Brain microvascular endothelial cell (primary cell): ENCODE measurements at regions not wholly inside any gene's neighbourhood (a gene's known extent, or its start where the extent isn't known, plus 50 kb on each side); places are given as distances from the start of the nearest gene placed in this dataset.
A peak's percentile ranks its signal among the peaks of the same experiment; 100 is the strongest.

Source experiments
- DNase-seq: peaks from one replicate; pipeline ENCODE4 v3.0.0-alpha.2; 2020
- H3K27ac ChIP-seq: fragments of 250-450 bp; sonication (Bioruptor Pico); 2 replicates; pipeline ENCODE4 v1.5.1; 2020; ENCODE audit warnings: mild to moderate bottlenecking, moderate library complexity
- H3K27me3 ChIP-seq: fragments of 250-450 bp; sonication (Bioruptor Pico); replicated peaks from 2 replicates; pipeline ENCODE4 v1.5.1; 2020; ENCODE audit warnings: mild to moderate bottlenecking
- H3K36me3 ChIP-seq: fragments of 250-450 bp; sonication (Bioruptor Pico); replicated peaks from 2 replicates; pipeline ENCODE4 v1.5.1; 2020; ENCODE audit warnings: mild to moderate bottlenecking
- H3K4me3 ChIP-seq: 2 replicates; pipeline ENCODE4 v1.5.1; 2011; ENCODE audit warnings: low read depth, mild to moderate bottlenecking, control low read depth, low read length, moderate library complexity
- in situ Hi-C: cut with HindIII; loops from 2 replicates; pipeline ENCODE4 v1.10.0; 2017; ENCODE audit warnings: low sequenced_read_pairs, low pct_ligation_motif_present
- TF ChIP-seq, protein P1 (sequence below): IDR thresholded peaks from 2 replicates; pipeline ENCODE4 v1.5.1; 2011; ENCODE audit warnings: low read depth, mild to moderate bottlenecking, moderate library complexity, low read length, control low read depth, inconsistent platforms; ENCODE audit errors: missing control alignments

DNA sequence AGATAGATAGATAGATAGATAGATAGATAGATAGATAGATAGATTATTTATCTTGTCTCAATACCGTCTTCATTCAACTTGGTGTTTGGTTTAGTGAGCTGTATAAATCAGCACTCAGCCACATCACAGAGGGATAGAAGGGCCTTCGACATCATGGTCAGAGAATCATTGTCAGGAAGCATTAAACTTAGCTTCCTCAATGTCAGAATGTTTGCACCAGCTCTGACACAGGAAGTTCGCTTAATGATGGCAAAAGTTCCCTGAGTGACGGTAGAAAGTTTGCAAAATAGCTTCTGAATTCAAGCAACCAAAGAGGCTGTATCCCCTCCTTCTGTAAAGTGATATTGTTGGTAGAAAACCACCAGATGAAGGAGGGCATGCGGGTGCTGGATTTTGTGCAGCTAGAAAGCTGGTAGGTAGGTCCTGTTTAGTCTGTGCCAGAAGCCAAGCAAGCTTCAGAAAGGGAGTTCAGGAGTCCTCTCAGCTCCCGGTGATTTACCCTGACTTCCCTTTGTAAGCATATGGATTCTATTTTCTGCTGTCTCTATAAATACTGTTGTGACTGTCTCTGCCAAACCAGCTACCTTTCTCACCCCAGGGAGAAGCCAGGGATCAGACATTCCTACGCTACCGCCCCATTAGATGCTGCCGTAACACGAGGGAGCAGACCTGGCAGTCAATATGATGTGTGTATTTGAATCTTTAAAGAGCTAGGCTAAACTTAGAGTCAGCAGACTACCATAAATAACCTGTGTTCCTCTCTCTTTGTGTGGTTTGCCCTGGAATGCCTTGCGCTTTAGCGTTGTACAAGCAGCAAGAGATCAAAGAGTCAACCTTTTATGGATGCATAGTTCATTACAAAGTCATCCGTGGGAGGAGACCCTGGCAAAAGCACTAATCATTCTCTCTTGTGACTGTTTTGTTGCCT lies 200.5 kb upstream of the KIAA1217 start:
- H3K27ac ChIP-seq, result no peak overlapping the region
- in situ Hi-C loops, result no loop called here
- H3K4me3 ChIP-seq, result no peak overlapping the region
- H3K27me3 ChIP-seq, result no peaks in the 10 kb centered on the region
- peak; percentile 5 for DNase-seq
- TF ChIP-seq, protein P1, sequence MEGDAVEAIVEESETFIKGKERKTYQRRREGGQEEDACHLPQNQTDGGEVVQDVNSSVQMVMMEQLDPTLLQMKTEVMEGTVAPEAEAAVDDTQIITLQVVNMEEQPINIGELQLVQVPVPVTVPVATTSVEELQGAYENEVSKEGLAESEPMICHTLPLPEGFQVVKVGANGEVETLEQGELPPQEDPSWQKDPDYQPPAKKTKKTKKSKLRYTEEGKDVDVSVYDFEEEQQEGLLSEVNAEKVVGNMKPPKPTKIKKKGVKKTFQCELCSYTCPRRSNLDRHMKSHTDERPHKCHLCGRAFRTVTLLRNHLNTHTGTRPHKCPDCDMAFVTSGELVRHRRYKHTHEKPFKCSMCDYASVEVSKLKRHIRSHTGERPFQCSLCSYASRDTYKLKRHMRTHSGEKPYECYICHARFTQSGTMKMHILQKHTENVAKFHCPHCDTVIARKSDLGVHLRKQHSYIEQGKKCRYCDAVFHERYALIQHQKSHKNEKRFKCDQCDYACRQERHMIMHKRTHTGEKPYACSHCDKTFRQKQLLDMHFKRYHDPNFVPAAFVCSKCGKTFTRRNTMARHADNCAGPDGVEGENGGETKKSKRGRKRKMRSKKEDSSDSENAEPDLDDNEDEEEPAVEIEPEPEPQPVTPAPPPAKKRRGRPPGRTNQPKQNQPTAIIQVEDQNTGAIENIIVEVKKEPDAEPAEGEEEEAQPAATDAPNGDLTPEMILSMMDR, result no peak
- H3K36me3 ChIP-seq, result no peaks in the 10 kb centered on the region

DNA sequence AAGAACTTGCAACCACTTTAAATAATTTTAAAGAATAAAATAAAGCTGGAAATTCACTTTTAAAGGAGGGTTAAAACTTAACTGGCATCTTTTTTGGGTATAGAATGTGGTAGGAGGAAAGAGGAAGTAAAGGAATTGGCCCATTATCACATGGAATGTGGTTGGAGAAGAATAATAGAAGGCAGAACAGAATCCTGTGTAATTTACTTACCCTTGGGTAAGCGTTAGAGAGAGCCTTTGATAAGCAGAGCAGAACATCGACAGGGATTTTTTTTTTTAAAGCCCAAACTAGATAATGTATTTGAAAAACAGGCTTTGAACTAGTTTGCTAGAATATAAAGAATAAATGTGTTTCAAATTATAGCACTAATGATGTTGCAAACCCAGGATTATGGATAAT lies 199.8 kb upstream of the KIAA1217 start:
- DNase-seq, result no peak
- in situ Hi-C loops, result no loop called here
- TF ChIP-seq, protein P1, result no peak
- Histone ChIP-seq H3K27ac (no peak overlapping the region), H3K27me3 (no peaks in the 10 kb centered on the region), H3K4me3 (no peak overlapping the region), H3K36me3 (no peaks in the 10 kb centered on the region)

DNA sequence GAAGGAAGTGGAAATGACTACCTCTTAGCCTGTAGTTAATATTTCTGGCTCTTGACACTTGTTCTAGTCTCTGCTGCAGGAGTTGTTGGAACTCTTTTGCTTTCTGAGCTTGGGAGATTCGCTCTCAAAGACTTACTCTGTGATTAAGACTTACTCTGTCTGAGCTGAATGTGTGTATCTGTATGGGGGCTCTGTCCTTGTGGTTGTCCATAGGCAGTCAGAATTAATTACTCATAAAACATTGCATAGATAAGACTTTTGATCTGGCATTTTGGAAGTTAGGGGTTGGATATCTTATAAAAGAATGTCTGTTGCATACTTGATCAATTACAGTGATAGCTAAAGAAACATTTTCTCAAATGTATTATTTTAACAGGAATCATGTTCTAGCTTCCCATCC lies 199.2 kb upstream of the KIAA1217 start:
- in situ Hi-C loops, result no loop called here
- no peak overlapping the region for H3K4me3 ChIP-seq
- H3K27ac ChIP-seq, result no peak overlapping the region
- H3K27me3 ChIP-seq, result no peaks in the 10 kb centered on the region
- no peak for DNase-seq
- no peaks in the 10 kb centered on the region for H3K36me3 ChIP-seq
- TF ChIP-seq, protein P1, result no peak

DNA sequence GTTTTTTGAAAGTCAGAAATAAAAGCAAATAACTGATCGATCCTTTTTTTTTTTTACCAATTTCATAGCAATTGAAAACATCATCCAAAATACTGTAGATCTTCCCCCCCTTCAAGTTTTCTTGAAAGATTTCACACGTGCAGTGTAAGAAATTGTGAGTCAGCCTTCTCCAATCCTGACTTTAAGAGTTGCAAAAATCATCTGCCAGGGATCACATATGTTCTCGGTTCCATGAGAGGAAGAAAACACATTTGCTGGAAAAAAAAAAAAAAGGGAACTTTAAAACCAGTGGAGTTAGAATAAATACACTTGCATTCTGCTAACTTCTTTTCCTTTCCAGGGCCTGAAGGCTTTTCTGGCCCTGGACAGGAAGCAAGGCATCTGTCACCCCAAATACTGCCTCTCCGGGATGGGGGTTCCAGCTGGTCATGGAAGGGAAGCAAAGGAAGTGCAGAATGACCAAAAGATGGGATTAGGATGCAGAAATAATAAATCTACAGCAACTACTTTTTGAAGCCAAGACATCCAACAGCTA lies 198.4 kb upstream of the KIAA1217 start:
- TF ChIP-seq, protein P1, result no peak
- DNase-seq, result no peak
- Histone ChIP-seq H3K27ac (no peak overlapping the region), H3K4me3 (no peak overlapping the region), H3K27me3 (no peaks in the 10 kb centered on the region), H3K36me3 (no peaks in the 10 kb centered on the region)
- in situ Hi-C loops, result no loop called here

DNA sequence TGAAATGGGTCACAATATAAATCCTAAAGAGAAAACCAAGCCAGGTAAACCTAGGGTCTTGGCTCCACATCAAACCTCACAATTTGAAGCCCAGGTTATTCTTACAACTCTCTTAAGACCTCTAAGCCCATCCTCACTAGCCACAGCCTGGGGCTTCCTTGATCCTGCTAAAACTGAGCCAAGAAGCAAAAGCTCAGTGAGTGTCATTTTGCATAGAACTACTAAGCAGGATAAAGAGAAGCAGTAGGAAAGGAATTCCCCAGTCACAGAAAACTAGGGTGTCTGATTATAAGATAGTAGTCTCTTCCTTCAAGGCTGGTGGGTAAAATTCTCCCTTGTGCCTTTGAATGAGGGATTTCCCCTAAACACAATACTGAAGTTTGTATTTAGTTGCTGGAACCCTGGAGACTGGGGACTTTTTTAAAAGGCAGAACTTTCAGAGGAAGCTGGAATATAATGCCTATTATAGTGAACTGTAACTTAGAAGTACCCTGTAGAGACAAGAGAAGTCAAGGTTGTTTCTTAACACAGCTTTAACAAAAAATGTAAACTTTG lies 196.6 kb upstream of the KIAA1217 start:
- H3K27me3 ChIP-seq, result no peaks in the 10 kb centered on the region
- no peaks in the 10 kb centered on the region for H3K36me3 ChIP-seq
- H3K4me3 ChIP-seq, result no peak overlapping the region
- H3K27ac ChIP-seq, result no peak overlapping the region
- in situ Hi-C loops, result no loop called here
- TF ChIP-seq, protein P1, result no peak
- DNase-seq, result no peak
